HG03571 (cell line): ENCODE measurements at regions not wholly inside any gene's neighbourhood (a gene's known extent, or its start where the extent isn't known, plus 50 kb on each side); places are given as distances from the start of the nearest gene placed in this dataset.
"Not testable (repeated sequence)": the region's sequence is repeated elsewhere in the genome, so short reads cannot be mapped to it uniquely, and the experiment has no call there.

Experiments
- ATAC-seq: cut with Tn5 transposase; IDR thresholded peaks from one replicate; pipeline ENCODE4 v1.9.1; 2021; ENCODE audit not compliant: unreplicated experiment

GRCh38 chr5:50501491-50502228, 60.6 kb upstream of the EMB start:
- ATAC-seq: peak; percentile 98

GRCh38 chr5:50513028-50513457, 72.0 kb upstream of the EMB start:
- not testable (repeated sequence) for ATAC-seq

DNA sequence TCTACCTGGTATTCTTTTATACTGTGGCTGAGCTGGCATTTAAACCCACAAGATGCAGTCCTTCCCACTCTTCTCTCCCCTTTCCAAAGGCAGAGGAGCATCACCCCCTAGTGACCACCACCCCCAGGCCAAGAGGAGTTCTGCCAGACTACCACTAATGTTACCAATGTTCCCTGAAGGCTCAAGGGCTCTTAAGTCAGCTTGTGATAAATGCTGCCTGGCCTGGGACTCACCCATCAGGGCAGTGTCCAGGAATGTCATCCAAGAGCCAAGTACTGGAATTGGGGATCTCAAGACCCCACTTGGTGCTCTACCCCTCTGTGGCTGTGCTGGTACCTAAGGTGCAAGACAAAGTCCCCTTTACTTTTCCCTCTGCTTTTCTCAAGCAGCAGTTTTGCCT, 80.0 kb upstream of the EMB start:
- not testable (repeated sequence) for ATAC-seq

DNA sequence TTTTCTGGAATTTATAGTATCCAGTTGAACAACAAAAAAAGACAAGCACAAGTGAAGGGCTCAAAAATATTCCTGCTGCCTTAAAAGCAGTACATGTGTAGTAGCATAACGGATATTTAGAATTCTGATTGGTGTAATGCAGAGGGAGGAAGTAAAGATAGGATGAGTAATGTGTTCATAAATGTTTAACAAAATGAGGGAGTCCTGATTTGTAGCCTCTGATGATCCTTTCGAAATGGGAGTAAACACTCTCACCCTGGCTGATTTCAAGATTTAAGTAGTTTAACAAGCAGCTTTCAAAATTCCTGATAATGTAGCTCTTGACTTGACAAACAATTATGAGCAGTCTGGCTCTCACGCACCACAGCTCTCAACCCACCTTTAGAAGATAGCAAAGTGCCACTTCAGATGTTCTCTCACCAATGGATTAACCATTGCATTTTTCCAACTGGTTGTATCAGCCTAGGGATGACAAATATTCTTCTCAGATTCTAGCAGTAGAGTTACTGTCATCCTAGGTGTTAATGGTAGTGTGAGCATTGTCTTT, 86.5 kb upstream of the EMB start:
- not testable (repeated sequence) for ATAC-seq

DNA sequence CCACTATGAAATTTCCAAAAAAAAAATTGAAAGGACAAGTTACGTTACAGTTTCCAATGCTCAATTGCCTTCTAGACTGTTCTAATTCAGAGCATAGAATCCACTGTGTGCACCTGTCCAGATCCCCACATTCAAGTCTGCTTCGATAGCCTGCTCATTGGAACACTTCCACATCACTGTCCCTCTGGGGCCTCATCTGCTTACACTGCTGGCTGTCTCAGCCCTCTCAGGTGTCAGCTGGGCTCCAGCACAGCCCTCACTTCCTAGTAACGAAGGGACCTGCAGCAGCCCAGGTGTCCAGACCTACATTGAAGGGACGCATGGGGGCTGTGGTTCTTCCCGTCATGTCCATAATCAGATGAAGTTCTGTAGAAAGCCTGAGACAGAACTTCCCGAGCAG, 94.3 kb upstream of the EMB start:
- ATAC-seq: no peak

DNA sequence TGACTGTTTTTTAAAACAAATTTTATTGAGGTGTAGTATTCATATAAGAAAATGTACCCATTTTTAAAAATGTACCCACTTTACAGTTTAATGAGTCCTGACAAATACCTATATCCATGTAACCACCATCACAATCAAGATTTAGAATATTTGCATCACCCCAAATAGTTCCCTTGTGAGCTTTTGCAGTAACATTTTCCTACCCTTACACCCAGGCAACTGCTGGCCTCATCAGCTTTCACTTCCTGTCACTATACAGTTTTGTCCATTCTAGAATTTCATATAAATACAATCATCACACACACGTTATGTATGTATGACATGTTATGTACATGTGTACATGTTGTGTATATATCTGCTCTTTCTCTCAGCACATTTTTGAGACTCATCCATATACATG, 96.4 kb upstream of the EMB start:
- ATAC-seq: not testable (repeated sequence)

DNA sequence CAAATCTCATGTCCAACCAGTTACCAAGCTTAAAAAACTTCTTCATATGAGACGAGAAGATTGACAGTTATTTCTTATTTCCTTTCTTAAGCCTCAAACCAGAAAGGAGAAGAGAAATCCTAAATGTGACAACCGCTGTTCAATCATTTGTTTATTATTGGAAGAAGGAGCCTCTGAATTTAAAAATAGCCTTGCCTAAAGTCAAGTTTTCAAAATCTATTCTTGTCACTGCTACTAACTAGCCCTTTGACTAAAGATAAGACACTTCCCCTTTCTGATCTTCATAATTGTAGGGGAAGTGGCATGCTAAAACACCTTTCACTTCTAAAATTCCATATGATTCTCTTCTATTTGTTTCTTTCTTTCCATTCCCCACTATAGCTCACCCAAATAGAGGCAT, 106.2 kb upstream of the EMB start:
- ATAC-seq: peak; percentile 89

DNA sequence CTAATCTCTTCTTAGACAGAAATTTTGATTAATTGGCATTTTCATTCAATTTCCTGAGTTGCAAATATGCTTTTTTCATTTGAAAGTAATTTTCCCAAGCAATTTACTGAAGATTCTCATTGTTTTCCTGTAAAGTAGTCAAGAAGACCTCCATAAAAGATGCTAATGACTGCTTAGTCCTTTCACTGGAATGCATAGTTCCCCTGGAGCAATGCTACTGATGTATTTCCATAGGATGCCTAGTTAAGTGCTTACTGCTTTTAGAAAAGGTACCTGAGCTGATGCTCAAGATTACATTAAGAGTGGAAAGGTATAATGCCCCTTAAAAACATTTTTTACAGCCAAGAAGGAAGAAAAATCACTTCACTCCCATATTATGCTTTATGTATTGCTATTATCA, 109.2 kb upstream of the EMB start:
- no peak for ATAC-seq

- no peak for ATAC-seq
Observed at GRCh38 chr5:50550993-50551392, 109.9 kb upstream of the EMB start.

DNA sequence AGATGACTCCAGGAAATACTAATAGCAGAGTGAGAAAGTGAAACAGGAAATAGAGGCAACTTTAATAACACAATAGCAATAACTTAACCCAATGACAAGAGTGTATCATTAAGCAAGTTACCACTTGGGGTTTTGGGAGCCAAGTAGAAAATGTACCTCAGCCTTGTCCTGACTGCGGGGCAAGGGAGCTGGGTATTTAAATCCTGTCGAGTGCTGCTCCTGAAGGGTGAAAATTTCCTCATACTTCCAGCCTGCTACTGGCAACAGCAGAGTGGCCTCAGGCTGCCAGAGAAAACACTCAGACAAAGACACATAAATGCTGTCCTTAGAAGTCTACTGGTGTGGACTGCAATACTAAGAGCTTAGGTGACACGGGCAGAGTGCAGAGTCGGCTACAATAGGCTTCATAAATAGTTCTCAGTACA, 112.5 kb upstream of the EMB start:
- ATAC-seq: no peak

DNA sequence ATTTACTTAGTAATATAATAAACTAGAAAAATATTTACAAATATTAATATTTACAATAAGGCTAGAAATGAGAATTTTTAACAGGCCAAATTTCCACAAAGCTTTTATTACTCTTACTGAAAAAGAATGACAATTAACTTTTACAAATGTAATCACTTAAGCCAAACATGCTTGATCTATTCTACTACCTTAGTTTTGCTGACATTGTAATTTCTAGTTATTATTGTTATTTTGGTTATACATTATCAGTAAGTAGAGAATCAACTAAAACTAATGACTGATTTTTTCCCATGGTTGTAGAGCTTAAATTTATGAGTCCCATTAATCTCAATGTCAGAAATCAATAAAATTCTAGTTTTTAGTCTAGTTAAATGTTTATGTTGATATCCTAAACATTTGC, 107.8 kb upstream of the PARP8 start:
- ATAC-seq: not testable (repeated sequence)

GRCh38 chr5:50559955-50560354, 106.5 kb upstream of the PARP8 start:
- no peak for ATAC-seq

GRCh38 chr5:50562694-50563093, 103.7 kb upstream of the PARP8 start:
- ATAC-seq: no peak

- ATAC-seq: no peak
Observed at GRCh38 chr5:50564079-50564478, 102.4 kb upstream of the PARP8 start.

GRCh38 chr5:50564558-50564957, 101.9 kb upstream of the PARP8 start:
- no peak for ATAC-seq

DNA sequence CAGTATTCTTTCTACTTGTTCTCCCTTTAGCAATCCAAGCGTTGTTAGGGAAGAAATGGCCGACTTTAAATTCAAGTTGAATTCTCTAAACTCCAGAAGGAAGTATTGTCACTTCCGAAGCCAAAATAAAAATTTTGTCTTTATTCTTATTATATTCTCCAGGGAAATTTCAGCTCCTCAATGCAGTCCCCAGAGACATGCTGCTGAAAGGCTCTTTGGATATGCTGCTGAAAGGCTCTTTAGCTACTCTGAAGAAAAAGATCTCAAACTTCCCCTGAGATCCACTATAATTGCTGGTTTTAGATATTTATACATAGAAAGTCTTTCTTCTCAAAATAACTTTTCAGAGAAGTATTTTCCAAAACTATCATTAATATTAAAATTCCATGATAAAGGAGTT, 92.3 kb upstream of the PARP8 start:
- ATAC-seq: no peak

DNA sequence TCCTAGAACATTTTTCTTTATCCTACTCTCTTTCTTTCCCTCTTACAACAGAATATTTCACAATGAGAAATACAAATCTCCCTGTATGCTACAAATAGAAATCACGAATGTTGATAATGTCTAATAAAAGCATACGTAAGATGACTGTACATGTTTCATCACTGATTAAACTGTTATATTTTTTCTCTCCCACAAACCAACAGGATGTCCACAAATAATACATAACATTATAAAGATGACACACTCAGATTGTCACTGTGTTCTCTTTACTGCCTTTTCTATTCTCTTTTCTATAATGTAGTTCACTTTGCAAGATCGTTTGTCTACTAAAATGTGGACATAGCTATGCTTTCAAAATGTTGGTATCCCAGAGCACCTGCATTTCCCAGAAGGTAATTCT, 90.7 kb upstream of the PARP8 start:
- ATAC-seq: no peak

GRCh38 chr5:50576265-50576664, 90.2 kb upstream of the PARP8 start:
- no peak for ATAC-seq

GRCh38 chr5:50576686-50577256, 89.7 kb upstream of the PARP8 start:
- no peak for ATAC-seq

DNA sequence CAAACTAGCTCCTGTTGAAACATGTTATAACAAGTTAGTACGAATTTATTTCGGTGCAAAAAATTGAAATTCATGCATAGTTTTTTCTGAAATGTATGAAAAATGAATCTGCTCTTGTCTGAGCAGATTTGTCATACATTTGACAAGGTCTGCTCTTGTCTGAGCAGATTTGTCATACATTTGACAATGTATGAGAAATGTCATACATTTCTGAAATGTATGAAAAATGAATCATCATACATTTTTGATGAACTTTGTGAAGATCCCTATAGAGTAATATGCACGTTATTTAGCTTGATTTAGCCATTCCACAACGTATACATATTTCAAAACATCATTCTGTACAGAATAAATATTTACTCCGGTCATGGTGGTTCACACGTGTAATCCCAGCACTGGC, 85.9 kb upstream of the PARP8 start:
- ATAC-seq: no peak

- not testable (repeated sequence) for ATAC-seq
Observed at GRCh38 chr5:50581845-50582244, 84.6 kb upstream of the PARP8 start.

DNA sequence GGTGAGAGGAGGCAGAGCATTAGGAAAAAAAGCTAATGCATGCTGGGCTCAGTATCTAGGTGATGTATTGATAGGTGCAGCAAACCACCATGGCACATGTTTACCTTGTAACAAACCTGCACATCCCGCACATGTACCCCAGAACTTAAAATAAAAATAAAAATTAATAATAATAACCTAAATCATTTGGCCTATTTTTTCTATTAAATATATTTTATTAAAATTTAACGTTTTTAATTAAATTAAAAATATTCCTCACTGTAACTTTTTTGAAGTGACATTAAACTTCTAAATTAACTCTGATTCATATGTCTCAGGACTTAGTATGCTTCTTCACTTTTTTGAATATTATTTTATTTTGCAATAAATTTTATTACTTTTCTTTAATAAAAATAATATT, 83.7 kb upstream of the PARP8 start:
- no peak for ATAC-seq

DNA sequence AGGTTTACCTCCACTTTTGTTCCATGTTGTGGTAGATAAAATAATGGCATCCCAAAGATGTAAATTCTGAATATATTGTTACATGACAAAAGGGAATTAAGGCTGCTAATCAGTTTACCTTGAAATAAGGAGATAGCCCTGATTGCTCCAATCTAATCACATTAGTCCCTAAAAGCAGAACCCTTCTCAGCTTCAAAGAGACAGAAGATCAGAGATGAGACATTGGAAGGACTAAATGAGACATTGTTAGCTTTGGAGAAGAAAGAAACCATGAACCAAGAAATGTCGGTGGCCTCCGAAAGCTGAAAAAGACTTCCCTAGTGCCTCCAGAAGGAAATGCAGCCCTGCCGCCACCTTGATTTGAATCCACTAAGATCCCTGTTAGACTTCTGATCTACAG, 82.8 kb upstream of the PARP8 start:
- ATAC-seq: no peak
